GM19452 (cell line): ENCODE measurements at regions not wholly inside any gene's neighbourhood (a gene's known extent, or its start where the extent isn't known, plus 50 kb on each side); places are given as distances from the start of the nearest gene placed in this dataset.
"Not testable (repeated sequence)": the region's sequence is repeated elsewhere in the genome, so short reads cannot be mapped to it uniquely, and the experiment has no call there.

ENCODE experiments used
- ATAC-seq: cut with Tn5 transposase; IDR thresholded peaks from one replicate; pipeline ENCODE4 v1.9.1; 2021; ENCODE audit not compliant: unreplicated experiment

DNA sequence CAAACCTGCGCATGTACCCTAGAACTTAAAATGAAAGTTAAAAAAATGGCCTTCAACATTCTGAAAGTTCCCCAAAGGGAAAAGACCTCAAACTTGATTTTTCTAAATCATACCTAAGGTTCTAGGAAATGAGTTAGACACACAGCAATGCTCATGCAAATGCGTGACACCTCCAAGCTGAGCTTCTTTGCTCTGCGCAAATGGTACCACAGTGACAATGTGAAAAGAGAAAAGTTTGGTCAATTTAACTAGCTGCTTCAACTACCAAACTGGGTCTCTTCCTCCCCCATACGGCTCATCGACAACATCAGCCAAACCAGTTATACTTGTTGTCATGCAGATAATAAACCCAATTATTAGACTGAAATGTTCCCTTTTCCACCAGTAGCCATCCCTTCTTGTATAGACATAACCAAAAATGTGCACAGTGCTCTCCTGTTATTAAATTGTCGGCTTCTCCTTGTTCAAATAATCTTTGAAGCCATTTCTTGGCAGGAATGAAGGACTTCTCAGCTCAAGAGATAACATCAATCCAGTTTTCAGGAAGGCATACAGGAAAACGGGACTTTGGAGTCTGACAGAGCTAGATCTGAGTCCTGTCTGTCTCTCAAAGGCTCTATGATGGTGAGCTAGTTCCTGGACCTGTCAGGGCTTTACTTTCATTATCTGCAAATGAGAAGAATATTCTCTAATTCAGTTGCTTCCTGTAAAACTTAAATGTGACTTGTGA lies 185.6 kb upstream of the NR3C1 start:
- no peak for ATAC-seq

DNA sequence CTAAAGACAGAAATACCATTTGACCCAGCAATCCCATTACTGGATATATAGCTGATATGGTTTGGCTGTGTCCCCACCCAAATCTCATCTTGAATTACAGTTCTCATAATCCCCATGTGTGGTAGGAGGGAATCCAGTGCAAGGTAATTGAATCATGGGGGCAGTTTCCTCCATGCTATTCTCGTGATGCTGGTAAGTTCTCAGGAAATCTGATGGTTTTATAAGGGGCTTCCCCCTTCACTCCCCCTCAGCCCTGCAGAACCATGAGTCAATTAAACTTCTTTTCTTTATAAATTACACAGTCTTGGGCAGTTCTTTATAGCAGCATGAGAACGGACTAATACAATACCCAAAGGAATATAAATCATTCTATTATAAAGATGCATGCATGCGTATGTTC lies 184.6 kb upstream of the NR3C1 start:
- not testable (repeated sequence) for ATAC-seq

DNA sequence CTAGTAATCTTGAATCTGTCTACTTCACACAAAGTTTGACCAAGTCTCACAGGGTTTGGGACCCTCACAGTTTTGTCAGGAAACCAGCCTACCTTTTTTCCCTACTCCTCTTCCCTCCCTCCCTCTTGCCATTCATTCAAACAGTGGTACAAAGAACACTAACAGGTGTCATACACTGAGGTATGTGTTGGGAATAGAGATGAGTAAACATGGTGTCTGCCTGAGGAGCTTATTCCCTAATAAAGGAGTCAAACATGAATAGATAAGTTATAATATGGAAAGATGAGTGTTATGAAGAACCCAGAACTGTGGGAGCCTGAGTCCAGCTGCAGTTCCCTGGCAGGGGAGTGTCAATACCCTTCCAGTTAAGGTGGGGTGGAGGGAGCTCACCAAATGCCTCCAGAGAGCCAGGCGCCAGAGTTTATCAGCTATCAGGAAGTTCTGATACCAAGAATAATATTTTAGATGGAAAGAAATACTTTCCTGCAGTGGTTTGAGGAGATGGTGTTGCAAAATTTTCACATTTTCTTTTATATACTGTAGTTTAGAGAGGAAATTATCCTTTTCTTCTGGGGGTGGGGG lies 183.4 kb upstream of the NR3C1 start:
- ATAC-seq: no peak

DNA sequence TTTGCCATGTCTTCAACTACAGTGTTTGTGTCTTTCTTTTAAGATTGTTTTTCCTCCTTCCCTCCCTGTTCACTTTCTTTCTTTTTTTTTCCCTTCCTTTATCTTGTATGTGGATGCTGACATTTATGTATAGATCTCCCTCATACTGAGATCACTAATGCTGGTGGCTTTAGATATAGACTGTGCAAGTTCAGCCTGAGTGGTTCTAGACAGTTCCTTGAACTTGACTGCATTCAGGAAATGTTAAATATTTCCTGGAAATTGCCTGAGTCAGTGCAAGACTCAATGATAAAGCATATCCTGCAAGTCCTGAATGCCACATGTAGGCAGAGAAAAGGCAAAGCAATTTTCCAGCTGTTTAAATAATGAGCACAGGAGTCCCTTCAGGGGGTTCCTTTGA lies 182.5 kb upstream of the NR3C1 start:
- ATAC-seq: no peak

DNA sequence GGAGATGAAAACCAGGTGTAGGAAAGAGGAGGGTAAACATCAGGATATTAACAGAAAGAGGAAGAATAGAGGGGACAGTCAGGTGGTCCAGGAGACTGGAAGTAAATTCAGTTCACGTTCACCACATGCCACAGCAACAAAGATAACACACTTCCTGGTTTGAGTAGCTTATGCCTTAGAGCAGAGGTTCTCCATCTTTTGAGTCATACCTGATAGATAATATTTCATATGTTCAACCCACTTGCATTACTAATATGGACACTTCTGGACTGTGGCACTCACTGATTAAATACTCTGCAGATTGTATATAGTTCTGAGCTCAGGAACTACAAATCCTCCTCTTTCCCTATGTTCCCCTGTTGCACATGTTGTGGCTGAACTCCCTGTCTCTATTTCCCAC lies 179.9 kb upstream of the NR3C1 start:
- no peak for ATAC-seq

DNA sequence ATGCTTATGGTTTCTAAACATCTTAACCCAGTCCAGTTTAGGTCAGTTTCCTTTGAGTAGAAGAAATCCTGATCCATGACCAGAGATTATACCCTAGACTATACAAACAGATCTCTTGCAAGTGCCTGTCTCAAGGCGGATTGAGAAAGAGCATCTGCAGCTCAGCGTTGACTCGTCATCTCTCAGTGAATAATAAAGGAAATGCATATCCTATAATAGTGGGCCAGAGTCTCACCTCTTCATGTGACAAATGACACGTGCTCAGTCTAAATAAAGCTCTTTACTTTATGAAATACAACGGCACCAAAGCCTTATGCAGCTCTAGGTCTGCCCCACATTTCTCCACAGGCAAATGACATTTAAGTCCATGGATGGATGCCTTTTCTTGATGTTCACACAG lies 179.4 kb upstream of the NR3C1 start:
- ATAC-seq: peak; percentile 46

DNA sequence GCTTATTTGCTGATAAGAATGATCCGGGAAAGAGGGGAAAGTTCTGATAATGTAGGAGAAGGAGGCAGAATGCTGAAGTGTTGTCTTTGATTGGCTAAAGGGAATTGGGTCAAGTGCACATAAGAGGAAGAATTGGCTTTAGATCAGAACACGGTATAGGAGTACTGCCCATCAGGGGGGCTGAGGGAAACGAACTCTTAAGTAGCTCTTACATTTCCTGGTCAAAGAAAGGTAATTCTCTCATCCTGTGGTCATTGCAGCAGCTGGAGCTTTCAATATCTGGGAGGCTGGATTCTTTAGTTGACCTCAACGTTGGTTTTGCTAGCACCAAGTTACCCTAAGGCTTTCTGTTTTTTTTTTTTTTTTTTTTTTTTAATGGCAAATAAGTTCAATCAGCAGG lies 178.7 kb upstream of the NR3C1 start:
- no peak for ATAC-seq

DNA sequence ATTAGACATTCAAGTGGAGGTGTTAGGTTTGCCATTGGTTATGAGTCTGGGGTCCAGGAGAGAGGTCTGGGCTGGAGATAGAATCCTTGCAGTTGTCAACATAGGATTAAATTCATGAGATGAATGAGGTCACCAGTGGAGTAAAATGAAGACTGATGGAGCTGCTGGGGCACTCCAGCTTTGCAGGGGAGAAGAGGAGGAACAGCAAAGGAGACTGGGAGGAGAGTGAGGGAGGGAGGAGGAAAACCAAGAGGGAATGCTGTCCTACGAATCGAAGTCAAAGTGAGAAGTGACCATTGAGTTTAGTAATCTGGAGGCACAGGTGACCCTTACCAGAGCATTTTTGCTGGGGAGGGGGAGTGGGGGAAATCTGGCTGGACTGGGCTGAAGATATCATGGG lies 178.2 kb upstream of the NR3C1 start:
- no peak for ATAC-seq

DNA sequence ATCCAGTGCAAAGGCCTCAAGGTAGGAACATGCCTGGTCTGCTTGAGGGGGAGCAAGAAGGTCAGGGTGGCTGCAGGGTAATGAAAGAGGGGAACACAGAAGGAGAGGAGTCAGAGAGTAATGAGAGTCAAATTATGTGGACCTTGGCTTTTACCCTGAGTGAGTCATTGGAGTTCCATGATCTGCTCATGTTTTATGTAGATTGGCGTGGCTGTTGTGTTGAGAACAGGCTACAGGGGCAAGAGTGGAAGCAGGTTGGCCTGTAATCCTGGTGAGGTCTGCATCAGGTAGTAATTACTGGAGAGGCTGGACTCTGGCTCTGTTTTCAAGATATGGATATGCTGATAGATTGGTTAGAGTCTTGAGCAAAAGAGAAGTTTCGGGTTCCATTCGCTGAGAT lies 177.7 kb upstream of the NR3C1 start:
- no peak for ATAC-seq

DNA sequence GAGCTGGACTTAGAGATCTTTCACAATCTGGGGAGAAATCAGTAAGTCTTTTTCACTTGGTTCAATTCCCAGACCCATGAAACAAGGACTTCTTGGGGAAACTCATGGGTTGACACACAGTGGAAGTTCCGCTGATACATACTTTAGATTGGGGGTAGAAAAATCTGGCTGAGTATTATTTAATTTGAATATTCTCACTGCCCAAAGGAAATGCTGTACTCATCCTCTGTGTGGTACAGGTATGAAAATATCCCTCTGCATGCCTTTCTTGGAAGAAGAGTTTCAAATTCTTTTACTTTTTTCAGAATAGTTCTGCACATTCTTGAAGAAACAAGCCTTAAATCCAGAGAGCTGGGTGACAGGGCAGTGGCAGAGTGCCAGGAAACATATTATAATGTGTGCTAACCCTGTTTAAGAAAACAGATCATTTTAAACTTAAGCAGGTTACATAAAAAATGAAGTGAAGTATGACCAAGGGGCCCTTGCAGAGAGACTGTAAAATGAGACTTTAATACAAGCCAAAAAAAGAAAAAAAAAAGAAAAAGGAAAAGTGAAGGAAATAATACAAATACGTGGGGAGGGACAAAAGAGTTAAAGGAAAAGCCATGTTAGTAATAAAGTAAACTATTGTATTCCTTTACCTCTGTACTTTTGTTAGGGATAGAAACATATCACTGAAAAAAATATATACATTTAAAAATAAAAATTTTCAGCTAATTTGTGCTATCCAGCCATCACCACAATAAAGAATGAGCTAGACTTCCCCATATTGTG lies 173.4 kb upstream of the NR3C1 start:
- no peak for ATAC-seq

DNA sequence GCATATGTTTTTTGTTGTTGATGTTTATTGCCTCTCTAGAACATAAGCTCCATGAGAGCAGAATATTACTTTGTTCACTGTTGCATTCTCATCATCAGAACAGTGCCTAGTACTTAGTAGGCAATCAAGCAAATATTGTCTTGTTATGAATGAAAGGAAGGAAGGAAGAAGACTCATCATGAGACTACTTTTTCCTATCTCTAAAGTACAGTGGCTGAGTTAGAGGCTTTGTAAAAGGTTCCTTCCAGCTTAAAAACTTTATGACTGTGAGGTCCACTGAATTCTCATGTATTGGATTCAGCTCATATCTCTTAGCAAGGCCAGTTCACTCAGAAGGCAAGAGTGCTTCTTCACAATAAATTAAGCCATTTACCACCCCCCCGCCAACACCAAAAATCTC lies 171.8 kb upstream of the NR3C1 start:
- ATAC-seq: no peak

DNA sequence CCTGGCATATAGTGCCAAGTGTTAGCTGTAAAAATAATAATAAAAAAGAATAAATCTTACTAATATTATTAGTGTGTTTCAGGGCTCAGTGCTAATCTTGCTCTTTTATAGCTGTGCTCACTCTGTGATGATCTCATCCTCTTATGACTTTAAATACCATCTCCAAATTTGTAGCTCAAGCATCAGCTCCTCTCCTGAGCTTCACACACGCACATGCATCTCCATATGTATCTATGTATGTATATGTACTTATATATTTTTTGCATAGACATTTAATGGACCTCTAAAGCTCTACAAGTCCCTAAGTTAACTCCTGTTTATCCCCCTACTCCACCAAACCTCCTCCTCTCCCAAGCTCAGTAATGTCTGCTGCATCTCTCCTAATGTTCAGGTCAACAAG lies 170.8 kb upstream of the NR3C1 start:
- no peak for ATAC-seq

DNA sequence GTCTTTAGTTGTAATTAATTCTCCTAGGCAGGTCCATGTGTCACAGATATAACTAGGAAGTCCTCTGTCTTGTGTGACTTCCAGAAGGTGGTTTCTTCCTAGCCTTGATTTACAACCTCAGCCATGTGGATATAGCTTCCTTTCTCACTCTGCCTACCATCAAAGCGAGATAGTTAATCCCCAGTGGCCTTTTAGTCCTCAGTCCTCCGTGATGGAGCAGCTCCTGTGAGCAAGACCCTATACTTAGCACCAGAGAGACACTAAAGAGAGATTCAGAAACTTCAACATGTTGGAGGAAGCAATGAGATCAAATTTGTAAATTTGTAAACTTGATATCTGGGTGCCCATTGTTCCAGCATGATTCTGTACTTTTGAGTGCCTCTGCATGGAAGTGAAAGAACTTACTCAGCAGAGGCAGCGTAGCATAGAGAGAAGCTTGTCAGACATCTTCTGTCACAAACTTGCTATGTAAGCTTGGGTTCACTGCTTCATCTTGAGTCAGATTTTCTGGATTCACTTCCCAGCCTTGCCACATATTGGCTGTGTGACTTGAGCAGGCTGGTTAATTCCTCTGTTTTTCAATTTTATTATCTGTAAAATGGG lies 170.2 kb upstream of the NR3C1 start:
- no peak for ATAC-seq

DNA sequence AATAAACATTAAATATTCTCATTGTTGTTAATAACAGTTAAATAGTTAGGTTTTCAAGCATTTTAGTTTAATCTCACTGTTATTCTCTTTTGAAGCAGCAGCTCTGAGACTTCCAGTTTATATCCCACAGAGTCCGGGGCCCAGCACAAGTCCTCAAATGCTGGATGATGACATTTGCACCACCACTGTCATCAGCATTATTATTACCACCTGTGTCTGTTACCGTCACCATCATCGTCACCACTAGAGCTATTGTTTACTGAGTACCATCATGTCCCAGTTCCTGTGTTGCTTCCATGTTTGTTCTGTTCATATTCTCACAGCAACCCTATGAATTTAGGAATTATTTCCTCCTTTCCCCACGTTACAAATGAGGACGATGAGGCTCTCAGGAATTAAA lies 169.2 kb upstream of the NR3C1 start:
- ATAC-seq: no peak

DNA sequence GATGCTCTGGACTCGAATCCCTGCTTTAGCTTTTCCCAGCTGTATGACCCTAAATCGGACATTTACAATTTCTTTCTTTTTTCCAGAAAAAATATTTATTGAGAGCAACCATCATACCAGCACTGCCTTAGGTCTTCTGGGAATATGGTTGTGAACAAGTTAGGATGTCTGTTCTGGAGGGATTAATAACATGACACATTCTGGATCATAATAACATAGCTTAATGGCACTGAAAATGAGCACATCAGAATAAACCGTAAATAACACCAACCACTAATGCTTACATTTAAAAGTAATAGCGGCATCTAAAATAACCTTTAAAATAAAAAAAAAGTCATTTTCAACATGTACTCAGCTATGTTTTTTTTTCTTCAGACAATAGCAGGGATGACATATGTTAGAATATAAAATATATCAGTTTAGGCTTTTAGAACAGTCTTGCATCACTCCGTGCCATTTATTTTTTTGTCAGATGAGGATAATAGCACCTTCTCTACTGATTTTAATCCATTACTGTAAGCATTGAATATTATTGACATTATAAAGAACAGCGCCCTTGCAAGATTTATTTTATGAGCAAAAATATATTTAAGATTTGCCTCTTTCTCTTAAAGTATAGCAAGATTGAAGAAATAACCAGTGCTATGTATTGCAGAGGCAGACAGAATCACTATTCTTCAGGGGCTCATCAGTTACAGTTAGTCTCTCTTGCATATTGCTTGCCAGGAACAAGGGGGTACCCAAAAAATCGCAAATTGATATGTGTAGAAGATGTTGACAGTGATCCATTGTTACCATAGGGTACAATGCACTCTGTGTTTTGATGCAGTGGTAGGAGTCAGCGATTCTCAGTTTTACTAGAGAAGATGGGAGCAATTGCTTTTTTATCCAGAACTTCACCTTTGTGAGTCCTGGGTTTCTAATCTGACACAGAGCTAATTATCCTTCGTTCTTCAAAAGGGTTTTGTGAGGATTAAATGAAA lies 168.4 kb upstream of the NR3C1 start:
- no peak for ATAC-seq

DNA sequence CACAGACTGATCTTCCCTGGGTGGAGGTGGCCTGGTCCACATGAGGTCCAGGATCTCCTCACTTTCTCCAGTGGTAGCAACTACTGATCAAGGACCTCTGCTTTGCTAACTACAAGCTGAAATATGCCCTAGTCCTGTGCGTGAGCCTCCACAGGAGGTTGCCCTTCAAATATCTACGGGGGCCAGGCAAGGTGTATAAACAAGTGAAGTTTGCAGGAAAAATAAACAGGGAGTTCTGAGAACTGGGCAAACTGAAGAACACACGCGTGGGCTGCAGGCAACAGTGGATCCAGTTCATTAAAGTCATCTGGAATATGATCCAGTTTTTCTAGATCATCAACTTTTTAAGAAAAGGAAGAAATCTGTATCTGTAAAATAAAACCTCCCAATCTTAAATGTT lies 167.5 kb upstream of the NR3C1 start:
- no peak for ATAC-seq

DNA sequence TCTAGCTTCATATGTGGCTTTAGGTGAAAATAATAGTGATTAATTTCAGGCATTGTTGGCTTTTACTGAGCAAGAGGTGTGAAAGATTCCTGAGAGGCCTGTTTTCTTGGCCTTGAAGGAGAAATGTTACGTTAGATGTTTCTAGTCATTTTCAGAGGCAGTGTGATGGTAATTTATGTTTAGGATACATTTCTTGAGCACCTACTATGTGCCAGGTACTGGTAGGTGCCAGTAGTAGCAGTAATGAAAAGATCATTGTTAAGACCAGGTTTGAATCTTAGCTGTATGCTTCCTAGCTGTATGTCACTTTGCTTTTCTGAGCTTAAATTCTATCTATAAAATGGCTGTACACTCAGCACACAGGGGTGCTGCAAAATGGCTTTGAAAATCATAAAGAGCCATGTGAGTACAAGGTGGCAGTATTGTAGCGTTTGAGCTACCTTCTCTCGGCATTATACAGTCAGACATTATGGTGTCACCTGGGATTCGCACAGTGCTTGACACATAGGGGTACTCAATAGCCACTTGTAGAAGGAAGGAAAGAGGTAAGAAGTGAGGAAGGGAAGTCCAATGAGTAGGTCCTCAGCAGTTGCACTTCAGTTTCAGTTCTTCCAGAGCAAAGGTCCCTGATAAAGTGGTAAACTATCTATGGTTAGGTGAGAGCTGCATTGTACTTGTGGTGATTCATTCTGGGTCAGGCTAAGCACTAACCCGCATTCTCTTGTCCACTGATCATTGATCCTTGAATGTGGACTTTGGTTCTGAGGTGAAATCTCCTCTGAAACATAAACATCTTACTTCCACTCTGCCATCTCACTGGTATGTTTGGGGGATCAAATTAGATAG lies 166.5 kb upstream of the NR3C1 start:
- no peak for ATAC-seq

DNA sequence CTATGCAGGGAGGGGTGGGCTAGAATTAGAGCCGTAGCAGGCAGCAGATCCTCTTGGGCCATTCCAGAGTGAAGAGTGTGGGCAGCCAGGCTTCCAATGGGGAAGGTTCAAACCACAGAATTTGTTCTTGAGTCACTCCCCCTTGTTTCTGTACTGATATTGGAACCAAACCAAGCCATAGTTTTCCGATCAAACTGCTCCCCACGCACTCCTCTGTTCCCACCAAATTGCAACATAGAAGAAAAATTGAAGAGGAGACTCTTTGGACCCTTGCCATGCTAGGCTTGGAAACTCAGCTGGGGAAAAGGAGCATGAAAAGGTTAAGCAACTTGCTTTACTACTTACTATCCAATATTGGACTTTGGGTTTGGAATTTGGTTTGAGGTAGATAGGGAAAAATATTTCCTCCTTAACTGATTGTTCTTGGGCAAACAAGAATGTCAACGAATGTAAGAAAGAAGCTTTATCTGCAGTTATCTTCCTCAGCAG lies 165.8 kb upstream of the NR3C1 start:
- no peak for ATAC-seq

DNA sequence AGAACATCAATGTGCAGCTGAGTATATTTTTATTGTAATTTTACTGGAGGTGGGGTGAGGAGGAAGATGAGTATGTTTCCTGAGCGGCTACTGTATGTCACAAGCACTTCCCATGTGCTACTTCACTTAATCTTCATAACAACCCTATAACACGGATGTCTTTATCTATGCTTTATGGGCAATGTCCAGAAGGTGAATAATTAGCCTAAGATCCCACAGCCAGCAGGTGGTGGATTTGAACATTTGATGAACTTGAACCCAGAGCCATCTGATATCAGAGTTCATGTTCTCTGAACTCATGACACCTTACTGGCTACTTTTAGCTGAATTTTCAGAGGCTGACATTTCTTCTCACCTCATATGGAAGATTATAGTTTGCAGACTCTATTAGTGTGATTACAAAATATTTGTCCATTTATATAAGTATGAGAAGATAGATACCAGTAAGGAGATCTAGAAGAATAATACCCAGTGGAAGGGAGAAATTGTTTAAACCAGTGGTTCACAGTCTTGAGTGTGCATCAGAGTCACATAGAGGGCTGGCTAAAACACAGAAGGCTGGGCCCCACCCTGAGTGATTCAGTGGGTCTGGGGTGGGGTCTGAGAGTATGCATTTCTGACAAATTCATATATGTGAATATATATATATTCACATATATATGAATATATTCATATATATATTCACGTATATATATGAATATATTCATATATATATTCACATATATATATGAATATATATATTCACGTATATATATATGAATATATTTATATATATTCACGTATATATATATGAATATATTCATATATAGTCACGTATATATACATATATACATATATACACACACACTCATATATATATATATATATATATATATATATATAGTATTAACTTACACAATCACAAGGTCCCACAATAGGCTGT lies 164.4 kb upstream of the NR3C1 start:
- no peak for ATAC-seq
